Neural cell (in vitro differentiated cells): ENCODE measurements at regions not wholly inside any gene's neighbourhood (a gene's known extent, or its start where the extent isn't known, plus 50 kb on each side); places are given as distances from the start of the nearest gene placed in this dataset.

ENCODE experiments used
- H2AFZ ChIP-seq: fragments of 200-600, 300-800 bp; sonication (generic), shearing (Covaris generic); 2 replicates; pipeline ENCODE4 v1.6.0; 2014; ENCODE audit warnings: low read depth, mild to moderate bottlenecking, antibody characterized with exemption, low read length, moderate library complexity
- H3F3A ChIP-seq: fragments of 200-600 bp; shearing (Covaris generic); 2 replicates; pipeline ENCODE4 v1.6.1; 2016; ENCODE audit warnings: mild to moderate bottlenecking, moderate library complexity, mixed read lengths, antibody characterized with exemption, low read length; ENCODE audit not compliant: insufficient read depth, poor library complexity, severe bottlenecking
- H3K27ac ChIP-seq: fragments of 200-600, 300-800 bp; sonication (generic), shearing (Covaris generic); 2 replicates; pipeline ENCODE4 v1.5.1; 2014; ENCODE audit warnings: mild to moderate bottlenecking, low read length, moderate library complexity
- H3K27me3 ChIP-seq: fragments of 300-800, 200-600 bp; sonication (generic), shearing (Covaris generic); 2 replicates; pipeline ENCODE4 v1.6.0; 2014; ENCODE audit warnings: mild to moderate bottlenecking, low read depth, low read length, moderate library complexity; ENCODE audit not compliant: insufficient read depth
- H3K36me3 ChIP-seq: fragments of 300-800, 200-600 bp; sonication (generic), shearing (Covaris generic); 2 replicates; pipeline ENCODE4 v1.5.1; 2014; ENCODE audit warnings: mild to moderate bottlenecking, antibody characterized with exemption, low read length, moderate library complexity; ENCODE audit not compliant: insufficient read depth
- H3K4me2 ChIP-seq: fragments of 300-800, 200-600 bp; sonication (generic), shearing (Covaris generic); 2 replicates; pipeline ENCODE4 v1.6.0; 2014; ENCODE audit warnings: mild to moderate bottlenecking, low read length
- H3K4me3 ChIP-seq: fragments of 300-800, 200-600 bp; sonication (generic), shearing (Covaris generic); 2 replicates; pipeline ENCODE4 v1.5.1; 2014; ENCODE audit warnings: mild to moderate bottlenecking, low read length, moderate library complexity
- H3K79me2 ChIP-seq: fragments of 200-600 bp; shearing (Covaris generic); replicated peaks from 2 replicates; pipeline ENCODE4 v1.6.0; 2014; ENCODE audit warnings: mild to moderate bottlenecking, low read length, moderate library complexity; ENCODE audit not compliant: insufficient read depth
- H3K9ac ChIP-seq: fragments of 300-800, 200-600 bp; sonication (generic), shearing (Covaris generic); 2 replicates; pipeline ENCODE4 v1.6.1; 2016; ENCODE audit warnings: mild to moderate bottlenecking, low read length, mixed read lengths
- H3K9me2 ChIP-seq: fragments of 200-600 bp; shearing (Covaris generic); 2 replicates; pipeline ENCODE4 v1.6.1; 2016; ENCODE audit warnings: mild to moderate bottlenecking, low read length, mixed read lengths; ENCODE audit not compliant: insufficient read depth
- H3K9me3 ChIP-seq: fragments of 200-600, 300-800 bp; sonication (generic), shearing (Covaris generic); 2 replicates; pipeline ENCODE4 v1.6.1; 2016; ENCODE audit warnings: mild to moderate bottlenecking, mixed run types, low read length, moderate library complexity, mixed read lengths
- H4K20me1 ChIP-seq: fragments of 200-600 bp; shearing (Covaris generic); 2 replicates; pipeline ENCODE4 v1.6.1; 2016; ENCODE audit warnings: mild to moderate bottlenecking, mixed run types; ENCODE audit not compliant: insufficient read depth
- CTCF ChIP-seq: fragments of 450-650 bp; IDR thresholded peaks from 2 replicates; pipeline ENCODE4 v1.5.1; 2014; ENCODE audit warnings: antibody characterized with exemption, mild to moderate bottlenecking, moderate library complexity; ENCODE audit not compliant: poor library complexity, severe bottlenecking
- EP300 ChIP-seq: fragments of 450-650 bp; conservative IDR thresholded peaks from 2 replicates; pipeline ENCODE4 v1.6.1; 2014; ENCODE audit warnings: antibody characterized with exemption, mild to moderate bottlenecking, moderate library complexity; ENCODE audit not compliant: poor library complexity, severe bottlenecking
- EZH2 ChIP-seq: fragments of 200-600, 300-800 bp; shearing (Covaris generic), sonication (generic); IDR thresholded peaks from 2 replicates; pipeline ENCODE4 v1.6.1; 2014; ENCODE audit warnings: antibody characterized with exemption, low read length, borderline replicate concordance, mild to moderate bottlenecking; ENCODE audit not compliant: insufficient read depth, poor library complexity, severe bottlenecking
- MXI1 ChIP-seq: fragments of 450-650 bp; conservative IDR thresholded peaks from 2 replicates; pipeline ENCODE4 v1.6.1; 2014; ENCODE audit warnings: antibody characterized with exemption, mild to moderate bottlenecking; ENCODE audit not compliant: poor library complexity, severe bottlenecking
- POLR2AphosphoS5 ChIP-seq: IDR thresholded peaks from 2 replicates; pipeline ENCODE4 v1.6.1; 2012
- RAD21 ChIP-seq: fragments of 450-650 bp; conservative IDR thresholded peaks from 2 replicates; pipeline ENCODE4 v1.6.1; 2014; ENCODE audit warnings: antibody characterized with exemption, mild to moderate bottlenecking, moderate library complexity
- REST ChIP-seq: IDR thresholded peaks from 2 replicates; pipeline ENCODE4 v1.6.1; 2012; ENCODE audit warnings: borderline replicate concordance
- SMC3 ChIP-seq: fragments of 450-650 bp; conservative IDR thresholded peaks from 2 replicates; pipeline ENCODE4 v1.6.1; 2014; ENCODE audit warnings: antibody characterized with exemption, mild to moderate bottlenecking, moderate library complexity; ENCODE audit not compliant: poor library complexity
- TAF1 ChIP-seq: IDR thresholded peaks from 2 replicates; pipeline ENCODE4 v1.6.1; 2012; ENCODE audit warnings: low read depth

- Histone ChIP-seq H3F3A (no peaks in the 10 kb centered on the region), H3K4me3 (no peak overlapping the region), H3K9ac (no peak overlapping the region), H3K79me2 (no peaks in the 10 kb centered on the region), H3K9me2 (no peaks in the 10 kb centered on the region), H3K36me3 (no peaks in the 10 kb centered on the region), H3K27me3 (no peaks in the 10 kb centered on the region), H2AFZ (no peak overlapping the region), H3K27ac (no peak overlapping the region), H3K9me3 (no peaks in the 10 kb centered on the region), H4K20me1 (no peaks in the 10 kb centered on the region), H3K4me2 (no peak overlapping the region)
- TF ChIP-seq SMC3 (peak; percentile 94), RAD21 (peak; percentile 90), CTCF (peak; percentile 94), TAF1 (no peak)
Observed at GRCh38 chr4:54971474-54971950, 153.9 kb downstream of the KDR start.

- Histone ChIP-seq H3K9ac (no peak overlapping the region), H4K20me1 (no peaks in the 10 kb centered on the region), H3F3A (no peaks in the 10 kb centered on the region), H2AFZ (no peak overlapping the region), H3K79me2 (no peaks in the 10 kb centered on the region), H3K4me2 (no peak overlapping the region), H3K27ac (no peak overlapping the region), H3K27me3 (no peaks in the 10 kb centered on the region), H3K9me2 (no peaks in the 10 kb centered on the region), H3K36me3 (no peaks in the 10 kb centered on the region), H3K4me3 (no peak overlapping the region), H3K9me3 (no peaks in the 10 kb centered on the region)
- TF ChIP-seq REST: no peak
- no peak for TF ChIP-seq EP300
- TF ChIP-seq SMC3: no peak
- no peak for TF ChIP-seq POLR2AphosphoS5
- no peak for TF ChIP-seq CTCF
- TF ChIP-seq RAD21: no peak
- TF ChIP-seq TAF1: no peak
- no peak for TF ChIP-seq MXI1
- TF ChIP-seq EZH2: no peak
Observed at GRCh38 chr4:54967289-54967688, 158.1 kb downstream of the KDR start.
